Limb (tissue), 2 donors: ENCODE measurements at regions not wholly inside any gene's neighbourhood (a gene's known extent, or its start where the extent isn't known, plus 50 kb on each side); places are given as distances from the start of the nearest gene placed in this dataset.

Experiments used
- DNase-seq, 2 donors: peaks; one replicate each; pipeline ENCODE4 v3.0.0-alpha.2; 2016; ENCODE audit errors: extremely low spot score in 2 of 2

DNA sequence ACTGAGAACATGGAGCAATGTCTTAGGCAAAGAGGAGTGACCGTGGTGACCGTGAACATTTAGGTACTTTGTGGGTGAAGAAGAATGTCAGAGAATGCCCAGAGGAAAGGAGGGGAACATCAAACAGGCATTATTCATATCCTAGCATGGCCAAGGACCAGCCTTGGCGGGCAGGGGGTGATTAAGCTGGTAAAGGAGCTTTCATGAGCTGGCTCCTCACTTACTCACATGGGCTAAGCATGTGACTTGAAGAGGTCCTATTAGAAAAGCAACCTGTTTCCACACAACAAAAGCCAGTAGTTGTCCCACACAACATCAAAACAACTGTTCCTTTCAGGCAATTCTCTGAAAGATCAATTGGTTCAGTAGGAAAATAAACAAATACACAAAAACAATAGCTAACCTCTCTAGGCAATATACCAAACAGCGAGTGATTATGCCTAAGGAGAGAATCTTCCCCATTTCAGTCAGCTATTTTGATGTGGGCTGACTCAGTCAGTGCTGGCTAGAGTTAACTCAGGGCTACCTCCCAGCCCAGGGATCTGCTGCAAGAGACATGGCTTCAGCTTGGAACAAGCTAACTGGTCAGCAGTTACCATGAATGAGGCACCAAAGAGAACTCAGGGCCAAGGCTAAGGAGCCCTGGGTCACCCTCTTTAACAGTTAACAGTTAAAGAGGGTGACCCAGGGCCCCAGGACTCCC is 283.5 kb downstream of the ARHGAP12 start:
- no peak for DNase-seq

DNA sequence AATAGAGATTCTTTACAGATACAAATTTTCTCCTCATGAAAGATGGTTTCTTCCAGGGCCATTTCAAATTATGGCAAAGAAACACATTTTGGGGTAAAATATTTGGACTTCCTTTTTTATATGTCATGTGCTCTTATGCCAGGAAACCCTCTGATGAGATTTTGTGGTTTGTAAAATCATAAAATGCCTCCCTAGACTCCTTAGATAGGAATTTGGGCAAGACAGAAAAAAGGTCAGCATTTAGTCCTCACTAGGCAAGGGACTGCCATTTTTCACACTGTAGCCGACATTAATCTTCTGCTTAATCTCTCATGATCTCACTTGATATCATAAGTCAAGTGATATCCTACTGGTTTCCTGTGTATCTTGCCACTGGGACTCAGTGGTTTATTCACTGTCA is 286.4 kb downstream of the ARHGAP12 start:
- DNase-seq = no peak

DNA sequence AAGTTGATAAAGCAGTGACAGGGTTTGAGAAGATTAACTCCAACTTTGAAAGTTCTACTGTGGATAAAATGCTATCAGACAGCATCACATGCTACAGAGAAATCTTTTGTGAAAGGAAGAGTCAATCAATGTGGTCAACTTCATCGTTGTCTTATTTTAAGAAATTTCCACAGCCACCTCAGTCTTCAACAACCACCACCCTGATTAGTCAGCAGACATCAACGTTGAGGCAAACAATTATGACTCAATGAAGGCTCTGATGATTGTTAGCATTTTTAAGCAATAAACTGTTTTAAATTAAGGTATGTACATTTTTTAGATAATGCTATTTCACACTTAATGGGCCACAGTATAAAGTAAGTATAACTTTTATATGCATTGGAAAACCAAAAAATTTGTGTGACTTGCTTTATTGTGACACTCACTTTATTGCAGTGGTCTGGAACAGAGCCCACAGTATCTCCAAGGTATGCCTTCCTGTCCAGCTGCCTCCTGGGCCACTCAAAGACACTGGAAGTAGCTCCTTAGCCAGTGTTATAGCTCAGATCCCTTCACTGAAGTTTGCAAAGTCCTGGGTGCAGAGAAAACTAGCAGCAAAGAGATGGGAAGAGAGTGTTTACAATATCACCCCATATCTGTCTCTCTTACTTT is 293.1 kb downstream of the ARHGAP12 start:
- no peak for DNase-seq

DNA sequence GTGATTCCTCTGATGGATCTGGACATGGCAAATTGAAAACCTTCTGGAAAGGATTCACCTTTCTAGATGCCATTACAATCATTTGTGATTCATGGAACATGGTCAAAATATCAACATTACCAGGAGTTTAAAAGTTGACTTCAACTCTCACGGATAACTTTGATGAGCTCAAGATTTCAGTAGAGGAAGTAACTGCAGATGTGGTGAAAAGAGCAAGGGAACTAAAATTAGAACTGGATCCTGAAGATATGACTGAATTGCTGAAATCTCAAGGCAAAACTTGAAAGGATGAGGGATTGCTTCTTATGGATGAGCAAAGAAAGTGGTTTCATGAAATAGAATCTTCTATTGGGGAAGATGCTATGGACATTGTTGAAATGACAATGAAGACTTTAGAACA is 293.6 kb downstream of the ARHGAP12 start:
- DNase-seq = no peak

- no peak for DNase-seq
These were observed 297.6 kb downstream of the ARHGAP12 start for GRCh38 chr10:31630861-31631567.

- no peak for DNase-seq
These were observed 303.1 kb downstream of the ARHGAP12 start for GRCh38 chr10:31625566-31625965.

DNA sequence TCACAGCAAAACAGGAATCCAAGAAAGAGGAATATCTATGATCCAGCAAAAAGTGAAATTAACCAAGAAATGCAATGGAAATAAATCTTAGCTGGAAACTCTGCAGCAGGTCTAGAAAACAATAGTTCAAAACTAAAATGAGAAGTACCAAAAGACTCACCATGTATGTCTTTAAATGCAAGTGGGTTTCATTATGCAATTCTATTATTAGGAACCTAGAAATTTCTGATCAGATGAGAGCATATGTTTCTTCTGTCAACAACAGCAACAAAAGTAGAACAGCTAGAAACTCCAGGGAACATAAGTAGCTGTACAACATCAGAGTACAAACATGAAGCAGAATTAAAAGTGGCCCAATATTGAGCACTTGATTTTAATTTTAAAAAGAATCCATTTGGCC is 304.0 kb downstream of the ARHGAP12 start:
- no peak for DNase-seq

- no peak for DNase-seq
These were observed 304.7 kb downstream of the ARHGAP12 start for GRCh38 chr10:31623947-31624346.

DNA sequence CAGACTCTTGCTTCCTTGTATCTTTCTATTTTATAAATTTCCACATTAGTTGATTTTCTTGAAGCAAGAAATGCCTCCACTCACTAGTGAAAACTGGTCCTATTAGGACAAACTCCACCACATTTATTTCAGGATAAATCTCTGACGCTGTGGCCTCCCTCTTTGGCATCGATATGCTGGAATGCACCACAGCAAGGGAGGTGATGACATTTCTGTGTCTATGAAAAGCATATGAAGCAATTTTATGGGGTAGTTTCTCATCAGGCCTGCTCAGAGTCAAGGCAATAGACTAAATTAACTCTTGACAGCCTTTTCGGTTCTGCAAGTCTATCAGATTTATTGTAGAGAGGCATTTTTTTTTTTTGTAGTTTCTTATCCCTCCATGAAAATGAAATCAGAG is 304.4 kb downstream of the ZEB1 start:
- peak in 1 of 2 donors; percentile 63 for DNase-seq

DNA sequence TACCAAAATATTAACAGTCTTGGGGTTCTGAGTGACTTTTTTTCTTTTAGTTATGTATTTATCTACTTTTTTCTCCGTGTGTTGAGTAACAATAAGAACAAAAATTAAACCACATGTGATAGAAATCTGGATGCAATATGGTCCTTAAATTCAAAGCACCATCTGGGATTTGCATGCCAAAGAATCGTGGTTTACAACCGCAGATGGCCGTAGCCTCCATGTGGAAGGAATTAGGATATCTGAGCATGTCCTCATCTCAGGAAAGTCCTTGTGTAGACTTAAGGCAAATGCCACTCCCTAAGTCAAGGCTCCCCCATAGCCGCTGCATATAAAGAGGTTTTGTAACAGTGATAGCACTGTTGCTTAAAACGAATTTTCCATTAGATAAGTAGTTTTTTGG is 304.0 kb downstream of the ZEB1 start:
- peak in 1 of 2 donors; percentile 72 for DNase-seq

GRCh38 chr10:31621733-31622132 is 302.7 kb downstream of the ZEB1 start:
- DNase-seq = no peak

GRCh38 chr10:31620226-31621151 is 301.5 kb downstream of the ZEB1 start:
- DNase-seq = peak; percentile 33 to 71

GRCh38 chr10:31619531-31620061 is 300.6 kb downstream of the ZEB1 start:
- peak; percentile 8 to 52 for DNase-seq

- DNase-seq = peak in 1 of 2 donors; percentile 39
These were observed 299.7 kb downstream of the ZEB1 start for GRCh38 chr10:31618541-31619291.

GRCh38 chr10:31617757-31618156 is 298.7 kb downstream of the ZEB1 start:
- DNase-seq = no peak

GRCh38 chr10:31617133-31617532 is 298.1 kb downstream of the ZEB1 start:
- DNase-seq = no peak

- DNase-seq = no peak
These were observed 296.1 kb downstream of the ZEB1 start for GRCh38 chr10:31615129-31615528.

- DNase-seq = no peak
These were observed 295.6 kb downstream of the ZEB1 start for GRCh38 chr10:31614611-31615010.

DNA sequence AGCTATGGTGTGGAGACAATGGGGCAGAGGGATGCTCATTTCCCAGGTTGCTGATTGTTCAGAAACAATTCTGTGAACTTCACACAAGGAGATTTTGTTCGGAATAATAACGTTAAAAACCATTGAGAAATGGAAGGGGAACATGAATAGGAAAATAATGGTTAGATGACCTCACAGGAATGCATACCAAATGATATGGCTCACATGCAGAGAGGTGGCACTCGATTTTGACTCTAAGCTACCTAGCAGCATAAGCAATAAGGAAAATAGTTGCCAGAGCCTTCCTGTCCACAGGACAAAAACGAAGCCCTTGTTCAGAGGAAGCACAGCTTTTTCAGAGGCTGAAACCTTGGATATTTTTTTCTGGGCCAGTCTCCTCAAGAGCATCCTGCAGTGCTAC is 293.1 kb downstream of the ZEB1 start:
- DNase-seq = no peak

DNA sequence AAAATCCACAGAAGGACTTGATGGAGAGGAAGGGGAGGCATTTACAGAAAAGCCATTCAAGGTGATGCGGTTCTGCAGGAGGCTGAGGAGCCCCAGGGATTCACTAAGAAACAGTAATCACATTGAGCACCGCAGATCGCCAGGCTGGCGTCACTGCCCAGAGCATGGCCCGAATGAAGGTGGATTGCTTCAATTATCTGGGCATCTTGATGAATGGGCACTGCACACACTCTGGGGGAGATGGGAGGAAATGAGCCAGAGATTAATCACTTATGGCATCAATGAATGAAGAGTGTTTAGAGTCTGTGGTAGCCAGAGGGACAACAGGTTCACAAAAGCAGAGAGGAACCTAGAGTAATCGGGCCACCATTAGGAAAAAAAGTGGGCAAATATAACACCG is 292.1 kb downstream of the ZEB1 start:
- DNase-seq = no peak

DNA sequence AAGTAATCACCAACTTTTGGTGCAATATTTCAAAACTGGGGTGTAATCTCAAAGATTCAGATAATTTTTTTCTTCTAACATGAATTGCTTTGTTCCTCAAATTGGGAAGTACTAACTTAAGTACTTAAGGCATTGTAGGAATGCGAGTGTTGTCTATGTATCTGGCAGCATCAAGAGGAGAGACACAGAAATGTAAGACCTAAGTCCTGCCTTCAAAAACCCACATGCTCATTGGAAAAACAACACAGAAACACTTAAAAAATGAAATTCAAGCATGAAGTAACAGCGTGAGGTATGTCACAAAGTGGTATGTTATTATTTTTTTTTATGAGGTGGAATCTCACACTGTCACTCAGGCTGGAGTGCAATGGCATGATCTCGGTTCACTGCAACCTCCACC is 288.5 kb downstream of the ZEB1 start:
- DNase-seq = no peak
